Ascending aorta (tissue), 2 donors: ENCODE measurements at regions not wholly inside any gene's neighbourhood (a gene's known extent, or its start where the extent isn't known, plus 50 kb on each side); places are given as distances from the start of the nearest gene placed in this dataset.

ENCODE experiments used
- DNase-seq, 2 donors: peaks; one replicate each; pipeline ENCODE4 v3.0.0-alpha.2; 2019; ENCODE audit warnings: low spot score in 2 of 2
- H3K27ac ChIP-seq, 2 donors: fragments of 200-600 bp; sonication (generic); one replicate each; pipeline ENCODE4 v1.5.1; 2016 to 2017; ENCODE audit warnings: mild to moderate bottlenecking in 1 of 2
- H3K27me3 ChIP-seq: fragments of 200-600 bp; sonication (generic); one replicate; pipeline ENCODE4 v1.5.1; 2017
- H3K36me3 ChIP-seq, 2 donors: fragments of 200-600 bp; sonication (generic); one replicate each; pipeline ENCODE4 v1.5.1; 2016
- H3K4me1 ChIP-seq, 2 donors: fragments of 200-600 bp; sonication (generic); one replicate each; pipeline ENCODE4 v1.5.1; 2016 to 2017; ENCODE audit warnings: mild to moderate bottlenecking in 1 of 2
- H3K4me3 ChIP-seq, 2 donors: fragments of 200-600 bp; sonication (generic); one replicate each; pipeline ENCODE4 v1.5.1; 2016 to 2017; ENCODE audit warnings: mild to moderate bottlenecking in 1 of 2
- H3K9me3 ChIP-seq, 2 donors: fragments of 200-600 bp; sonication (generic); one replicate each; pipeline ENCODE4 v1.5.1; 2016
- CTCF ChIP-seq, 3 experiments: fragments of 200-600 bp in 2 of 3; fragments of 450-650 bp in 1 of 3; sonication (generic) in 2 of 3; IDR thresholded peaks; one replicate each; pipeline ENCODE4 v1.5.1; 2016 to 2019; ENCODE audit warnings: antibody characterized with exemption in 3 of 3, mild to moderate bottlenecking in 1 of 3, moderate library complexity in 1 of 3
- intact Hi-C: fragments of 100-400 bp; cut with DNase I; formaldehyde crosslinking; loops from one replicate; pipeline ENCODE4 v1.15.1; 2023

- no peaks in the 10 kb centered on the region for H3K4me1 ChIP-seq
- DNase-seq = no peak
- no peaks in the 10 kb centered on the region for H3K36me3 ChIP-seq
- no peak overlapping the region for H3K4me3 ChIP-seq
- H3K27ac ChIP-seq = no peak overlapping the region
- H3K27me3 ChIP-seq = no peaks in the 10 kb centered on the region
- TF ChIP-seq CTCF (IDR thresholded peaks at IDR 0.05) = no peak
- H3K9me3 ChIP-seq = no peaks in the 10 kb centered on the region
- intact Hi-C loops = no loop called here
Observed at GRCh38 chr5:8418049-8418426, 549.1 kb downstream of the MTRR start.

- Histone ChIP-seq H3K4me1 (no peaks in the 10 kb centered on the region), H3K27ac (no peak overlapping the region), H3K9me3 (peaks cover 0 to 4% of the 10 kb centered on the region in 2 donors), H3K36me3 (no peaks in the 10 kb centered on the region), H3K27me3 (no peaks in the 10 kb centered on the region), H3K4me3 (no peak overlapping the region)
- TF ChIP-seq CTCF (IDR thresholded peaks at IDR 0.05) = no peak
- intact Hi-C loops = no loop called here
- no peak for DNase-seq
Observed at GRCh38 chr5:8429778-8430758, 561.1 kb downstream of the MTRR start.

GRCh38 chr5:8434501-8434900 is 565.6 kb downstream of the MTRR start:
- intact Hi-C loops = no loop called here
- Histone ChIP-seq H3K4me1 (no peaks in the 10 kb centered on the region), H3K36me3 (no peaks in the 10 kb centered on the region), H3K27me3 (no peaks in the 10 kb centered on the region), H3K9me3 (no peaks in the 10 kb centered on the region), H3K4me3 (no peak overlapping the region), H3K27ac (no peak overlapping the region)
- TF ChIP-seq CTCF (IDR thresholded peaks at IDR 0.05) = no peak
- no peak for DNase-seq

- no peak overlapping the region for H3K4me3 ChIP-seq
- no peak overlapping the region for H3K27ac ChIP-seq
- no peak for DNase-seq
- no peak for TF ChIP-seq CTCF (IDR thresholded peaks at IDR 0.05)
- H3K4me1 ChIP-seq = no peaks in the 10 kb centered on the region
- no peaks in the 10 kb centered on the region for H3K27me3 ChIP-seq
- no peaks in the 10 kb centered on the region for H3K36me3 ChIP-seq
- no peaks in the 10 kb centered on the region for H3K9me3 ChIP-seq
- intact Hi-C loops = no loop called here
Observed at GRCh38 chr5:8436924-8437323, 568.0 kb downstream of the MTRR start.

- DNase-seq = no peak
- Histone ChIP-seq H3K27me3 (no peaks in the 10 kb centered on the region), H3K4me1 (no peaks in the 10 kb centered on the region), H3K36me3 (no peaks in the 10 kb centered on the region), H3K9me3 (no peaks in the 10 kb centered on the region), H3K27ac (no peak overlapping the region), H3K4me3 (no peak overlapping the region)
- intact Hi-C loops = no loop called here
- TF ChIP-seq CTCF (IDR thresholded peaks at IDR 0.05) = no peak
Observed at GRCh38 chr5:8445139-8445538, 576.2 kb downstream of the MTRR start.
